ENCODE measurements at regions not wholly inside any gene's neighbourhood (a gene's known extent, or its start where the extent isn't known, plus 50 kb on each side); places are given as distances from the start of the nearest gene placed in this dataset.

DNA sequence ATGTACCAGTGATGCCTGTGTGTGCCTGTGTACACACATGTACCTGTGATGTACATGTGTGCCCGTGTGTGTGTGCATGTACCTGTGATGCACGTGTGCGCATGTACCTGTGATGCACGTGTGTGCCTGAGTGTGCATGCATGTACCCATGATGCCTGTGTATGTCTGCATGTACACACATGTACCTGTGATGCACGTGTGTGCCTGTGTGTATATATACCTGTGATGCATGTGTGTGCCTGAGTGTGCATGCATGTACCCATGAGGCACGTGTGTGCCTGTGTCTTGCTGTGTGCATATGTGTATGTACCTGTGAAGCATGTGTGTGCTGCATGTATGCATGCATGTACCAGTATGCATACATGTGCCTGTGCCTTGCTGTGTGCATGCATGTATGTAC is 419.0 kb downstream of the IRX2 start (continued):
- TF ChIP-seq CHD7 (IDR thresholded peaks at IDR 0.05; ENCODE audit: insufficient replicate concordance, low read length) (no peak), JUND (IDR thresholded peaks at IDR 0.05; ENCODE audit: low read length) (no peak), USF2 (IDR thresholded peaks at IDR 0.05; ENCODE audit: low read length) (no peak)

Data from H1 (cell line).